Stimulated activated CD8-positive, alpha-beta memory T cell treated with anti-CD3 and anti-CD28 coated beads, Interleukin-12 subunit alpha, Interleukin-12 subunit beta, amount 100 ng/mL, for 24 hours (primary cell): ENCODE measurements at regions not wholly inside any gene's neighbourhood (a gene's known extent, or its start where the extent isn't known, plus 50 kb on each side); places are given as distances from the start of the nearest gene placed in this dataset.
A peak's percentile ranks its signal among the peaks of the same experiment; 100 is the strongest.

ENCODE experiments used
- DNase-seq: peaks from one replicate; pipeline ENCODE4 v3.0.0-alpha.2; 2020; ENCODE audit errors: extremely low read depth

DNA sequence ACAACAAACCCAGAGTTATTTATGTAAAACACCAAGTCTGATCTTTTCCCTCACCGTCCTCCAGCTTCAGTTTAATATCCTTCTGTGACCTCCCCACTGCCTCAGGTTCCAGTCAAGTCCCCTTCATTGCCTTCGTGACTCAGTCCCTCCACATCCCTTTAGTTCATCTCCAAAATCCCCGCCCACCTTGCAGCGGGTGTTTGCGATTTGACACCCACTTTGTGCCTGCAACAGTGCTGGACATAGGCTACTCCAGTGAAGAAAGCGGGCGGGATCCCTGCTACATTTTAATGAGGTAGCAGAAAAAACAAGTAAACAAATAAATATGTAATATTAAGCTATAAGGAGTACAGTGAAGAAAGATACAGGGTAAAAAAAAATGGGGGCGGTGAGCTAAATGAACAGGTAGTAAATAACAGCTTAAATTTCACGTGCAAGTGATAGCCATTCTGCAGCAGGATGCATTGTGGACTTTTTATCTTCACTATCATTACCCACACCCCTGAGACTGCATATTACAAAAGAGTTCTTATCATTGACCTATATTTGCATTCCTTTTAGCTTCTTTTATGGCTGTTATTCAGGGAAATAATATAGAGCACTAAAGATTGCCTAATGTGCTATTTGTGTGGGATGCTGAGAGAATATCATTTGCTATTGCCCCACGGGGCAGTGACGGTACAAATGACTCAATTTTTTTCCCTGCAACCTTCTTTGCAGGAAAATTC lies 222.8 kb upstream of the NUDT4 start:
- no peak for DNase-seq

DNA sequence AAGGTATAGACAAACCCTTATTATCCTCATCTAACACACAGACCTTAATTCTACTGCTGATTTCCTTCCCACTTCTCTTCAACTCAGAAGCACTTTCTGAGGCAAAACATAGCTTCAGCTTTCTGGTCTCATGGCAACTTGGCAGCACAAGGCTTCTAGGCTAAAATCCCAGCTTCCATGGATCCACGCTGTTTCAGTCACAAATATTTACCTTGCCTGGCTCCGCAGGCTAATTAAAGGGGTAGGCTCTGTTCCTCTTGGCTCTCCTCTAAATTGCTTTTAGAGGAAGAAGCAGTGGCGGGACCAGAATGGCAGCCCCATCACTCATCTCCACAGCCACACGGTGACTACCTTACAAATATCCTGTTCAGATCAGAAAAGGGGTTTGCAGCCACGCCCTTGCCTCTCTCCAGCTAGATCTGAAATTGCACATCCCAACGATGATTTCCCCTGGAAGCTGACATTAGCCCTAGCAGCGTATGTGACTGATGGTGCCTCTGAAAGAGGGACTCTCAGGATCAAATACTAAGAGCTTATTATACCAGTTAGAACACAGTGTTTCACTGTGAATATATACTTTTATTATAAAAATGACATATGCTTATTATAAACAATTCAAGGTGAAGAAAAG lies 221.5 kb upstream of the NUDT4 start:
- DNase-seq: no peak

DNA sequence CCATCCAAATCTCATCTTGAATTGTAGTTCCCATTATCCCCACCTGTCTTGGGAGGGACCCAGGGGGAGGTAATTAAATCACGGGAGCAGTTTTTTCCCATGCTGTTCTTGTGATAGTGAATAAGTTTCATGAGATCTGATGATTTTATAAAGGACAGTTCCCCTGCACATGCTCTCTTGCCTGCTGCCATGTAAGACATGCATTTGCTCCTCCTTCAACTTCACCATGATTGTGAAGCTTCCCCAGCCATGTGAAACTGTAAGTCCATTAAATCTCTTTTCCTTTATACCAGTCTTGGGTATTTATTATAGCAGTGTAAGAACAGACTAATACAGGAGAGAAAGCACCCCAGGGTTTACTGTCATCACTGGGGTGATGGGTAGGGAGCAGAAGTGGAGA lies 220.4 kb upstream of the NUDT4 start:
- no peak for DNase-seq

DNA sequence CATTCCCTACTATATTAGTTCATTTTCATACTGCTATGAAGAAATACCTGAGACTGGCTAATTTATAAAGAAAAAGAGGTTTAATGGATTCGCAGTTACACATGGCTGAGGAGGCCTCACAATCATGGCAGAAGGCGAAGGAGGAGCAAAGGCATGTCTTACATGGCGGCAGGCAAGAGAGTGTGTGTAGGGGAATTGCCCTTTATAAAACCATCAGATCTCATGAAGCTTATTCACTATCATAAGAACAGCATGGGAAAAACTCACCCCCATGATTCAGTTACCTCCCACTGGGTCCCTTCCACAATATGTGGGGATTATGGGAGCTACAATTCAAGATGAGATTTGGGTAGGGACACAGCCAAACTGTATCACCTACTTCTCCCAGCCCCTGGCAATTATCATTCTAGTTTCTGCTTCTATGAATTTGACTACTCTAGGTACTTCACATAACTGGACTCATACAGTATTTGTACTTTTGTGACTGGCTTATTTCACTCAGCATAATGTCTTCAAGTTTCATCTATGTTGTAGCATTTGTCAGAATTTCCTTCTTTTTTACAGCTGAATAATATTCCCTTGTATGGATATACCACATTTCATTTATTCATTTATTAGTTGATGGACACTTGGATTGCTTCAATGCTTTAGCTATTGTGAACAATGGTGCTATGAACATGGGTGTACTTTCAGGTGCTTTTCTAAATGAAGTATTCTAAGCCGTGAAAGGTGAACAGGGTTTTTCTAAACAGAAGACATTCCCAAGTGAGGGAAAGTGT lies 219.5 kb upstream of the NUDT4 start:
- no peak for DNase-seq

DNA sequence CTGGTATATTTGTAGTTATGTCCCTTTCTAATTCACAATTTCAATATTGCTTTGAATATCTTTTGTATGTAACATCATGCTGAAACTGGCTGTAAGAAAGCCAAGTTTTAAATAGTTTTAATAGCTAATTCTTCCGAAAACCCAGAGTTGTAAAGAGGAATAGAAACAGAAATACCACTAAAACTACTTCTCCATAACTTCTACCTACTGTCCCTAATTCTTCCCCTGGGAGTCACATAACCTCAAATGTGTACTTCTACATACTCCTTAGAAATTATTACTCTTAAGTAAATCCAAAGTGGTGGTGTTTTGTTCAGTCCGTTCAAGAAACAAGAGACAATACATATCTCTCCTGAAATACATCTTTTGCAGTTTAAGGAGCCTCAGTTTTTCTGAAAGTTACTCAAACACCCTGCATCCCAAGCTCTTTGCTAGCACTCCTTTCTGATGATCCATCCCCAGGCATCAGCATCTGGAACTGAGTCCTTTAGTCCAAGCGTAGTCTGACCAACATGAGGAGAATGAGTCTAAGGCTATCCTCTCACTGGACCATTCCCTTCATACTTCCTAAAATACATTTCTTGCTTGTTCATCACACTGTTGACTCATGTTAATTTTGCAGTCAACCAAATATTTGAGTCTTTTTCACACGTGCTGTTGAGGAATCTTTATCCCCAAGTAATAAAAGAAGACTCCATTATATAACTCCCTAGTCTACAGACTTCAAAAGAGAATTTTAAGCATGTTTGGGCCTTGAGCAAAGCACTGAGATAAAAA lies 214.3 kb upstream of the NUDT4 start:
- no peak for DNase-seq

DNA sequence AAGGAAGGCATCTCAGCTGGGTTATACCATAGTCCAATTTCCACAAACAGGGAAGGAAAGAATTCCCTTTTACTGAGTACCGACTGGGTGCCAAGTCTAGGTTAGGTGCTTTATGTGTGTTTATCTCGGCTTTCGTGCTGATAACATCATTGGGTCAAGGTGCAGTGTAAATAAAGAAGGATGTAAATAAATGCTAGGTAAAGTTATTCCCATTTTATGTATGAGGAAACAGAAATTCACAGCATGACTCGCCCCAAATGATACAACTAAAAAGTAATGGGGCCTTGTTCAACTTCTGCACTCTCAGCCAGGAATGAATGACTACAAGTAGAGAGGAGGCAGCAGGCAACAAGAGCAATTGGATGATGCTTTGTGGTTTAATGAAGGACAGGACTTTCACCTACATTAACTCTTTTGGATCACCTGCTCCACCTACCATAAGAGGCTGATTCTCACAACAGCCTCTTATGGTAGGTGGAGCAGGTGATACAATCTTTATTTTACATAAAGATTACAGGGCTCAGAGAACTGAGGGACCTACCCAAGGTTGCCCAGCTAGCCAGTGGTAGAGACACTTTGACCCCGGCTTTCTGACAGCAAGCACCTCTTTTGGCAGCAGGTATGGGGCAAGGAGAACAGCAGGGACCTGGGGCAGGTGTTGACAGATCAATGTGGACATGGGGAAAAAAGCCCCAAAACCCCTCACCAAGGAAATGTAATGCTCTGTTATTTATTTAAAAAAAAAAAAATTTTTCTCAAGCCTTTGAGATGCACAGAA lies 213.4 kb upstream of the NUDT4 start:
- DNase-seq: no peak

DNA sequence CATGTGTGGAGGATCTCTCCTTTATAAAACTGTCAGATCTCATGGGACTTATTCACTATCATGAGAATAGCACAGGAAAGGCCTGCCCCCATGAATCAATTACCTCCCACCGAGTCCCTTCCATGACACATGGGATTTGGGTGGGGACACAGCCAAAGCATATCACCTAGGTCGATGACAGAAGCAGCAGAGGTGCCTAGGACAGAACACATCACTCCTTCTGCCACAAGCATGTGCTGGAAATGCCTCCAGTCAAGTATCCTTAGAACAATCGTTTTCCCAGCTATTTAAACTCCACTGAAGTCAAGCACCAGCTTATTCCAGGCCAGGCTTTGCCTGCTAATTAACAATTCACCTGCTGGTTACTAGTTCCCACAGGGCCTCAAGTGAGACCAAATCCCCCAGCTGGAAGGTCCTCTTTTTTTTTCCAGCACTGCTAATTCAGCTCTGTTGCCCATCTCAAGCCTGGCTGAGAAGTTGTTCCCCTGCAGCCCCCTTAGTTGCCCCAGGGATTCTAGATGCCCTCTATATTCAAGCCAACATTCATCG lies 212.3 kb upstream of the NUDT4 start:
- no peak for DNase-seq

DNA sequence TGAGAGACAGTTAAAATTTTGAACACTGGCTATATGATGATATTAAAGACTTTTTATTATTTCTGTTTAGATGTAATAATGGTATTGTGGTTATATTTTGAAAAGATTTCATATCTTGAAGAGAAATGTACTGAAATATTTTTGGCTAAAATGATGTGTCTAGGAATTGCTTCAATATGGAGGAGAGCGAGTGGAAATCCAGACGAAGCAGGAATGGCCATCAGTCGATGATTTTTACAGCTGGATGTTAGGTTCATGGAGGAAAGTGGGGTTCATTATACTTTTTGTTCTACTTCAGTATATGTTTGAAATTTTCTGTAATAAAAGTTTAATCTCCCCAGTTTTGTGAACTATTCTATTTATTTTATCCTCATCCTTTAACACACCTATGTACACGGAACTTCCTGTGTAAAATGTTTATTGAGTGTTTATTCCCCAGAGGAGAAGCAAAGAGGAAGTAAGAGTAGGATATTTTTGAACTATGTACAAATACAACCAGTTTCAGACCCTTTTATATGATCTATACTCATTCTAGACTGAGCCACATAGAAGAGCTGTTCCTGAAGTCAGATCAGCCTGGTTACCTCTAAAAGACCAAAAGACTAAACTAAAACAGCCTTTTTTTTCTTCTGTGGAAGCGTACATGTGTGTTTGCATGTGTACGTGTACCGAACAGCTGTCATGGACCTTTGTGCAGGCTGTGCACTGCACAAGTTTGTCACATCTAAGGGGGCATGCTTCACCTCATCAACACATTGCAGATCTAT lies 211.0 kb upstream of the NUDT4 start:
- DNase-seq: no peak

DNA sequence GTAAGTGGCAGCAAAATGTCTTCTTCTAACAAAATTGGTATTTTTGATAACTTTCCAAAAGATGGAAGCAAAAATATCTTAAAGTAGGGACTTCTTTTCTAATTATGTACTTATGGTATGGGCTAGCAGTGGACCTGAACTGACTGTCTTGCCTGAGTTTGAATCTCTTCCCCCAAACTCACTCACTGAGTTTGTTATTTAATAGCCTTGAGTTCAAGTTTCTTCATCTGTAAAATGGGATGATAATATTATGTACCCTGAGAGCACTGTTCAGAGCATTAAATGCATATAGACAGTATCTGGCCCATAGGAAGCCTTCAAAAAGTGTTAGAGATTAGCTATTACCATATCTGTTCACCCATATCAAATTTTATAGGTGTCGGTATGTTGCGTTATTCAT lies 210.4 kb upstream of the NUDT4 start:
- no peak for DNase-seq

DNA sequence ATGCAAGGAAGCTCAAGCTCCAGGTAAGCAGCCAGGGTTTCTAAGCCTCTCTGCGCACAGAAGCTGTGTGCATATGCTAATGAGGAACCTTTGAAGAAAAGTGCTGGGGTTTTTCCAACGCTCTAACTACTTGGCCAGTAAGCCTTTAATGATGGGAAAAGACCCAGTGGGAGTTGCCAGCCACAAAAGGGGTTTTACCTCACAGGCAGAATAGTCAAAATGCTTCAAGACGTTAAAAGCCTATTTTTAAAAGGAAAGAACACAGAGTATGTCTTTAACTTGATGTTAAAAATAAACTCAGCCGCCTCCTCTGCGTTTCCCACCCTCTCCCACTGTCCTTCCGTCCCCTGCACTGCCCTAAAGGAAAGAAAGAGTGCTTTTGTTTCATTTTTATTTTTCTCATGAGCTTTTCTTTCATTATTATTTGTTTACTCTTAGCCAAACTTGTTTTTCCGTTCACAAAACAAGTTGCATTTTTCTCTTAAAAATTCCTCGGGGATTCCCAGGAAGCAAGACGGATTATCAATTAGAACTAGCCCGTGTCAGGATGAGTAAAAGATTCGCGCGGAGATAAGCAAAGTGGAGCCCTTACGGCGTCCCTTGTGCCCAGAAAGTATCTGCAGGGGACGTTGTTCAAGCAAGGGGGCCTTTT lies 209.8 kb upstream of the NUDT4 start:
- peak; percentile 3 for DNase-seq

DNA sequence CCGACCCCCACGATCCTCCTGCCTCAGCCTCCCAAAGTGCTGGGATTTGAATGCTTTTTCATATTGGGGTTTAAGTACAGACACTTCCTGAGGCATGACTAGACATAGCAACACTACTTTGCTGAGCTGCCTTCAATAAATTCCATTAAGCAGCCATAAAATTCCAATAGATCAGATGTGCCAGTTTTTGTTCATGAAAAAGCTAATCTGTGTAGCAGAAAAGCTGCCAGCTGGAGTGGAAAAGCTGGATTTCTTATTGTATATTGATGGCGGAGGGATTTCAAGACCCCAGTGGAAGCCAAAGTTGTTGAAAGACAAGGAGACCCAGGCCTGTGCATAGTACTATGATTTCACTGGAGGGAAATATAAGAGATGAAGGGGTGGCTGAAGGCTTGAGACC lies 209.0 kb upstream of the NUDT4 start:
- DNase-seq: no peak

DNA sequence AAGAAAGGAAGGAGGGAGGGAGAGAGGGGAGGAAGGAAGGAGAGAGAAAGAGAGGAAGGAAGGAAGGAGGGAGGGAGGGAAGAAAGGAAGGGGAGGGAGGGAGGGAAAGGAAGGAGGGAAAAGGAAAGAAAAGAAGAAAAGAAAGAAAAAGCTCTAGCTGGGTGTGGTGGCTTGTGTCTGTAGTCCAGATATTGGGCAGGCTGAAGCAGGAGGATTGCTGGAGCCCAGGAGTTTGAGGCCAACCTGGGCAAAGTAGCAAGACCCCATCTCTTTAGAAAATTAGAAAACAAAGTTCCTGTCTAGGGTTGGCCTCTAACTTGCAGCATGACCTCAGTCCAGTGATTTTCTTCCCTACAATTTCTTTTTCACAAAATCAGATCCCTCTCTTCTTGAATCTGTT lies 208.2 kb upstream of the NUDT4 start:
- DNase-seq: no peak

DNA sequence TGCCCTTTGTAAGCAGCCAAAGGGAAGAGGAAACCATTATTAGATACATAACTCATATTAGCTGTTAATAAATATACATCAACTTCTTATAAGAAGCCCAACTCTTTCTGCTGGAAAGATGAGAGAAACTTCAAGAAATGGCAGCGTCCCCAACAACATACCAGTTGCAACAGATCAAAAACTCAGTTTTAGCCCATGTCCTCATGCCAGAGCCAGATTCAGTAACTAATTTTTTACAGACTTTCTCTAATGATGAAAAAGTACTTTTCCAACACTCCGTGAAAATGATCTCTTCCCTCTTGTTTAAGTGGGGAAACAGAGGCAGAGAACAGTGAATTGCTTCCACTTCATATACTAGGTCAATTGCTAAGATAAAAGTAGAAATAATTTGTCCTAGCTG lies 206.8 kb upstream of the NUDT4 start:
- DNase-seq: no peak

DNA sequence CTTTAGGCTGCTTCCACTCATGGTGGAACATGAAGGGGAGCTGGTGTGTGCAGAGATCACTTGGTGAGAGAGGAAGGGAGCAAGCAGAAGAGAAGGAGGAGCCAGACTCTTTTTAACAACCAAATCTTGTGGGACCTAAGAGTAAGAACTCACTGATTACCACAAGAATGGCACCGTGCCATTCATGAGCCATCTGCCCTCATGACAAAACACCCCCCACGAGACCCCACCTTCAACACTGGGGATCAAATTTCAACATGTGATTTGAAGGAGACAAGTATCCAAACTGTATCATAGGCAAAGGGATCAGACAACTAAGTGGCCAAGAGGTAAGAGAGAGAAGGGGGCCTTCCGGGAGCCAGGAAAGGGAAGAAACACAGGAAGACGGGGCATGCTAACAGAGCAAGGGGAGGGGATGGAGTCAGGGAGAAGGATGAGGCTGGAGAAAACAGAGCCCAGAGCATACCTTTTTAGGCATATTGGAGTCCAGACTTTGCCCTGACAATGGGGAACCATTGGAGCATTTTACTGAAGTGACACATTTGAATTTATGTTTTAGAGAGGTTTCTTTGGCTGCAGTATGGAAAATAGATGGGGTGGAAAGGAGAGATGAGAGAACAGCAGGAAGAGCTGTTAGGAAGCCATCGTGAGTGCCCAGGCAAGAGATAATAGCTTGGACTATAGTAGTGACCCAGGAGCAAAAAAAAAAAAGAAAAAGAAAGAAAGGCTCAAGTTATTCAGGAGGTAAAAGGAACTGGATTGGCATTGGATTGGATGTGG lies 204.4 kb upstream of the NUDT4 start:
- DNase-seq: no peak

DNA sequence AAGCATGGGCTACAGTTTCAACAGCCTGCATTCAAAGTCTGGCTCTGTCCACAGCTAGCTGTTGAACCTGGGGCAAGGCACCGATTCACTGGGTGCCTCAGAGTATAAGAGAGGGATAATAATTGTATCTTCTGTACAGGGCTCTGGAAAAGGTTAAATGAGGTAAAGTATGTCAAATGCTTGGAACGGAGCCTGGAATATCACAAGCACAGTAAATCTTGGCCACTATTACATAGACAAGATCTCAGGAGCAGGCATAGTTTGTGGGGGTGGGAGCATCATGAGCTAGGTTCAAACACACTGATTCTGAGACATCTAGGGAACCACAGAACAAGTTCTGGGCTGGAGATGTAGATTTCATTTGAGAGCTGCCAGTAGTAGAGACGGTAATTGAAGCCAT lies 203.7 kb upstream of the NUDT4 start:
- no peak for DNase-seq

DNA sequence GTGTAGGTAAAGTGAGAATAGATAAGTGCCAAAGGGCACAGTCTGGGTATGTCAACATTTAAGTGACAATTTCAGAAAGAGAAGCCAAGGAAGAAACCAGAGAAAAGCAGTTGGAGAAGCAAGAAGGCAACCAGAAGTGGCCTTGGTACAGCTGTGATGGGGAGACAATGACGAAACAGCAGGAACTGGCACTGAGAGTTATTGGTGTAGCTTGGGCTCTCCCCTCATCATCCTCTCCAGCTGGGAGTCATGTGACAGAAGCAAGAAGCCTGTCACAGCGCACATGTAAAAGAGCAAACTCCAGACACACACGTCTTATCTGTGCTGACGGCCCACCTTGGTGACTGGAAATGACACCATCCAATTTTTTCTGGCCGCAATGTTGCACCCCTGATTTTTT lies 203.3 kb upstream of the NUDT4 start:
- DNase-seq: no peak

DNA sequence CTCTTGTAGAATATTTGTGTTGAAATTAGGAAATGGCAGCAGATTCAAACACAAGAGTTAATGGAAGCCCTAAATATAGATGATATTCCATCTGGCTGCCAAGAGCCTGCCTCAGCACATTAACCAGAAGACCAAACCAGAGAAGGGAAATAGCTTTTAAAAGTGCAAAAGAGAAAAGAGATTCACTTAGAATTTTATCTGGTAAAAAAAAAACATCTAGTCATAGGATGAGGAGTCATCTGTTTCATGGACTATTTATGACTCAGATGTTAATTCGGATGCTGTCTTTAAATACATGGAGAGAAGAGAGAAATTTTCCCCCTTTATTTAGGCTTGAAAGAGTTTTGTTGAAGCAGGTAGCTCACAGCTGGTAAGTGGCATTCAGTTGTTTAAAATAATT lies 201.6 kb upstream of the NUDT4 start:
- DNase-seq: no peak

DNA sequence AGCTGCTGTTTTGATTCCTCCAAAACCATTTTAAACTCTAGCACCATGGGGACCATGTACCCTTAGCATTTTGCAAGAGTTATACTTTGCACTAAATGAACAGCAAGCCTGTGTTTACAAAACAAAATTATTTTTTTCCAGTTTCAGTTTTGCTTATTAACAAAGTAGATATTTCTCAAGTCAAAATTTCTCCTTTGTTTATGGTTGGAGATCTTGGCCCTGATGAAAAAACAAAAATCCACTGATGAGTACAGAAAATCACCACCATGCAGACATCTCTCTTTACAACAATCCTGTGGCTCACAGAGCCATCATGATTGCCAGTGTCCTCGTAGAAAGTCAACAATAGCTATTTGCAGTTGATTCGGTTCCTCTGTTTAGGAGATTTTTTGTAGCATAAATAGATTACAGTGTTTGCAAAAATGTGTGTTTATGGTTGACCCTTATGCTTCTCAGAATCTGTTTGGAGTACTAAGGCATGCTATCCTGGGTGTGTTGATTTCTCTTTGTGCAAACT lies 201.1 kb upstream of the NUDT4 start:
- DNase-seq: no peak
